ENCODE measurements at regions not wholly inside any gene's neighbourhood (a gene's known extent, or its start where the extent isn't known, plus 50 kb on each side); places are given as distances from the start of the nearest gene placed in this dataset.

GRCh38 chr16:27123795-27124409, 57.2 kb downstream of the C16orf82 start:
- no peak overlapping the region for H3K4me3 ChIP-seq (ENCODE audit: control extremely low read depth in 1 of 5, extremely low read depth in 1 of 5, insufficient read depth in 1 of 5, low read depth in 2 of 5, low read length in 4 of 5)
- H3K4me2 ChIP-seq (replicated peaks; ENCODE audit: low read depth, low read length, poor library complexity, severe bottlenecking): no peak overlapping the region
- no peak overlapping the region for H3K9ac ChIP-seq (ENCODE audit: low read length)
- no peaks in the 10 kb centered on the region for H3K36me3 ChIP-seq (replicated peaks in 1 of 2; ENCODE audit: control extremely low read depth in 1 of 2, control insufficient read depth in 1 of 2, extremely low read depth in 1 of 2, insufficient read depth in 2 of 2, low read length in 1 of 2)
- ATAC-seq (ENCODE audit: low read depth) (no peak), DNase-seq (no peak)
- peaks cover 0 to 5% (median 2%) of the 10 kb centered on the region in 4 experiments for H3K27me3 ChIP-seq (replicated peaks in 1 of 4; ENCODE audit: control extremely low read depth in 1 of 4, control insufficient read depth in 3 of 4, insufficient read depth in 4 of 4, low read length in 3 of 4)
- Mint-ChIP-seq H3K4me1 (peaks cover under 1% of the 10 kb centered on the region), H3K9me3 (ENCODE audit: insufficient read depth) (peaks cover 8% of the 10 kb centered on the region), H3K27me3 (peaks cover 11% of the 10 kb centered on the region), H3K27ac (no peak overlapping the region), H3K4me3 (no peak overlapping the region)
- ChIA-PET CTCF (no interaction called here), POLR2A (no interaction called here)
- intact Hi-C loops (cut with micrococcal nuclease): no loop called here
- no peaks in the 10 kb centered on the region for H3K79me2 ChIP-seq (ENCODE audit: control insufficient read depth, insufficient read depth, low read length)
- no peak overlapping the region for H2AFZ ChIP-seq (ENCODE audit: insufficient read depth, low read depth, low read length, poor library complexity, severe bottlenecking)
- no peaks in the 10 kb centered on the region for H3K4me1 ChIP-seq (ENCODE audit: control insufficient read depth in 2 of 2, insufficient read depth in 2 of 2, low read length in 2 of 2)
- H3K27ac ChIP-seq (ENCODE audit: low read length in 2 of 2): no peak overlapping the region
- WGBS (ENCODE audit: insufficient coverage): 76% methylated on average over 7 of the region's 7 CpGs
- TF ChIP-seq CTCF (IDR thresholded peaks at IDR 0.05): no peak
- no peak for TF ChIP-seq EZH2 (IDR thresholded peaks at IDR 0.05; ENCODE audit: borderline replicate concordance, insufficient read depth, low read depth, low read length, poor library complexity, severe bottlenecking)
- H4K20me1 ChIP-seq (ENCODE audit: control insufficient read depth, insufficient read depth, low read length, poor library complexity, severe bottlenecking): no peaks in the 10 kb centered on the region
- peaks cover 0 to 18% (median 11%) of the 10 kb centered on the region in 3 donors for H3K9me3 ChIP-seq (ENCODE audit: control extremely low read depth in 1 of 3, control insufficient read depth in 2 of 3, insufficient read depth in 1 of 3, low read length in 2 of 3)

GRCh38 chr16:27127308-27127707, 60.6 kb downstream of the C16orf82 start:
- Histone ChIP-seq H2AFZ (ENCODE audit: insufficient read depth, low read depth, low read length, poor library complexity, severe bottlenecking) (no peak overlapping the region), H3K36me3 (replicated peaks in 1 of 2; ENCODE audit: control extremely low read depth in 1 of 2, control insufficient read depth in 1 of 2, extremely low read depth in 1 of 2, insufficient read depth in 2 of 2, low read length in 1 of 2) (no peaks in the 10 kb centered on the region), H3K4me1 (ENCODE audit: control insufficient read depth in 2 of 2, insufficient read depth in 2 of 2, low read length in 2 of 2) (no peaks in the 10 kb centered on the region), H3K9ac (ENCODE audit: low read length) (no peak overlapping the region), H3K79me2 (ENCODE audit: control insufficient read depth, insufficient read depth, low read length) (no peaks in the 10 kb centered on the region), H3K9me3 (ENCODE audit: control extremely low read depth in 1 of 3, control insufficient read depth in 2 of 3, insufficient read depth in 1 of 3, low read length in 2 of 3) (peaks cover 3 to 13% (median 13%) of the 10 kb centered on the region in 3 donors), H4K20me1 (ENCODE audit: control insufficient read depth, insufficient read depth, low read length, poor library complexity, severe bottlenecking) (no peaks in the 10 kb centered on the region), H3K27me3 (replicated peaks in 1 of 4; ENCODE audit: control extremely low read depth in 1 of 4, control insufficient read depth in 3 of 4, insufficient read depth in 4 of 4, low read length in 3 of 4) (peaks cover 0 to 5% (median 2%) of the 10 kb centered on the region in 4 experiments), H3K27ac (ENCODE audit: low read length in 2 of 2) (no peak overlapping the region), H3K4me3 (ENCODE audit: control extremely low read depth in 1 of 5, extremely low read depth in 1 of 5, insufficient read depth in 1 of 5, low read depth in 2 of 5, low read length in 4 of 5) (no peak overlapping the region), H3K4me2 (replicated peaks; ENCODE audit: low read depth, low read length, poor library complexity, severe bottlenecking) (no peak overlapping the region)
- ATAC-seq (ENCODE audit: low read depth) (no peak), DNase-seq (no peak)
- TF ChIP-seq CTCF (IDR thresholded peaks at IDR 0.05) (no peak), EZH2 (IDR thresholded peaks at IDR 0.05; ENCODE audit: borderline replicate concordance, insufficient read depth, low read depth, low read length, poor library complexity, severe bottlenecking) (no peak)
- ChIA-PET CTCF (no interaction called here), POLR2A (no interaction called here)
- intact Hi-C loops (cut with micrococcal nuclease): no loop called here
- Mint-ChIP-seq H3K4me1 (no peaks in the 10 kb centered on the region), H3K27ac (no peak overlapping the region), H3K27me3 (peaks cover 20% of the 10 kb centered on the region), H3K9me3 (ENCODE audit: insufficient read depth) (peaks cover 9% of the 10 kb centered on the region), H3K4me3 (no peak overlapping the region)

Measured in B cell (primary cell).